GM19467 (cell line): ENCODE measurements at regions not wholly inside any gene's neighbourhood (a gene's known extent, or its start where the extent isn't known, plus 50 kb on each side); places are given as distances from the start of the nearest gene placed in this dataset.

ENCODE experiments used
- ATAC-seq: cut with Tn5 transposase; IDR thresholded peaks from one replicate; pipeline ENCODE4 v1.9.1; 2021; ENCODE audit warnings: mild to moderate bottlenecking, moderate library complexity; ENCODE audit not compliant: unreplicated experiment

DNA sequence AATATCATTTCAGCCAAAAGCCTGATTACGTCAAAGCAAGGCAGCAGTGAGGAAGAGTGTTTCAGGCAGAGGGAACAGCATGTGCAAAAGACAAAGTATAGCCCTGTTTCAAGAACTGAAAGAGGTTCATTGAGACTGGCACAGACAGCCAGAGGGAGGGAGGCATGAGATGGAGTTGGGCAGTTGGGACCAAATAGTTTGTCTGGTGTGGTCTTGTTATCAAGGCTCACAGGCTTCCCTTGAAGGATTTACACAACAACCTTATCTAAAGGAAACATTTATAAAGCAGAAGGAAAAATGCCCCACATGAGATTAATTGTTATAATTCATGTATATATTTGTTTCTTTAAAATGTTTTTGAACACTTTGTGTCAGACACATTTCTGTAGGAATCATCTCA lies 253.3 kb downstream of the DMAC1 start:
- ATAC-seq: no peak

DNA sequence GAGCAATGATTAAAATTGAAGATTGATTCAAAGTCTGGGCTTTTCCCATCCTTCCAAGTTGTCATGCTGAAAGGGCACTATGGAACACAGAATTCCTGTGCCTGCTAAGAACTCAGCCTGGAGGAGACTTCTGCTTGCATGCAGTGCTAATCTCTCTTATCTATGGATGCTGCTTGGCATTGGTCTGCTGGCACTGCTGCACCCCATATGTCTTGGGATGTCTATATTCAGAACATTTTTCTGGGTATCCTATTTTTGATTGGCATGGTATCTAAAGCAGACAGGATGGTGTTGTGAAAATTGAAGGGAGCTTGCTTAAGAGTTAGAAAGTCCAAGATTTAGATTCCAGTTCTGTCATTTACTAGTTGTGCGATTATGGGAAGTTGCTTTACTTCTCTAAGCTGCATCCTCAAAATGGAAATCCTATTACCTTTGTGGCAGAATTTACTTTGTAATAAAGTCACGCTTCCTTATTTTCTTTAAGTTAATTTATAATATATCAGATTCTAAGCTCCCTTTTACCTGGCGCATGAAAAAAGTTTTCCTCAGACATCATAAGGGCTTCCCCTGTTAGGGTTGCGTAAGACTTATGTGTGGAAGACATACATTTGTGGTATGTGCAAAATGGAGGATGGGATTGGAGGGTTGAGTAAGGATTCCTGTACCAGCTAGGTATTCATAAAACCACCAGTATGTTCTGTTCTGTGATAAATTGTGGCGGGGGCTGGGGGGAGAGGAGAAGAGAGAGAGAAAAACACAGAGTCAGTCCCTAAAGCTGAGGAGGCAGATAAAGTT lies 254.0 kb downstream of the DMAC1 start:
- ATAC-seq: no peak

- no peak for ATAC-seq
These were observed 256.9 kb downstream of the DMAC1 start for GRCh38 chr9:7542693-7543092.

- ATAC-seq: no peak
These were observed 257.5 kb downstream of the DMAC1 start for GRCh38 chr9:7542126-7542525.

DNA sequence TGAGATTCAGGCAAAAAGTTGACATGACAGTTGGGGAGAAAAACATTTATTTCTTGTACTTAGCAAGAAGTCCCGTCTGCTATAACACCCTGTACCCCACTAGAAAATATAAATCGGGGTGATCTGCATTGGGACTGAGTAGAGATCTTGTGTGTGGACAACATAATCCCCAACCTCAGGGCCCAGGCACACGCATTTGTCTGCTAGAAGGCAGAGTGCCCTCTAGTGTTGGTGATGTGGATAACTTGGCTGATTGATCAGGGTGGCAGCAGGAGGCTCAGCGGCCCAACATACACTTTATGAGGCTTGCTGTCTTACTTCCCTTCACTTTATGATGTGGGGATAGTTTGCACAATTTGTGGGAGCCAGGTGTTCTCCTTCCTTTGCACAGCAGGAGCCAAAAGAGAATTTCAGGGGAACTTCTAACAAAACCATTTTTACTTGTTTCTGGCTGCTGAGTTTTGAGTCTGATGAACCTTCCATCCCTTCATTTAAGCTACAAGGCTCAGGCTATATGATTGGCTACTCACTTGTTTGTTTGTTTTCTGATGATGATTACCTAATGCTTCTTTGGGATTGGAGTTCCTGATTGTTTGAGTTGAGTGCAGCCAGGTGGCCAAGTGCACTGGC lies 263.2 kb downstream of the DMAC1 start:
- ATAC-seq: peak; percentile 71

GRCh38 chr9:7534211-7534935 lies 265.2 kb downstream of the DMAC1 start:
- no peak for ATAC-seq

DNA sequence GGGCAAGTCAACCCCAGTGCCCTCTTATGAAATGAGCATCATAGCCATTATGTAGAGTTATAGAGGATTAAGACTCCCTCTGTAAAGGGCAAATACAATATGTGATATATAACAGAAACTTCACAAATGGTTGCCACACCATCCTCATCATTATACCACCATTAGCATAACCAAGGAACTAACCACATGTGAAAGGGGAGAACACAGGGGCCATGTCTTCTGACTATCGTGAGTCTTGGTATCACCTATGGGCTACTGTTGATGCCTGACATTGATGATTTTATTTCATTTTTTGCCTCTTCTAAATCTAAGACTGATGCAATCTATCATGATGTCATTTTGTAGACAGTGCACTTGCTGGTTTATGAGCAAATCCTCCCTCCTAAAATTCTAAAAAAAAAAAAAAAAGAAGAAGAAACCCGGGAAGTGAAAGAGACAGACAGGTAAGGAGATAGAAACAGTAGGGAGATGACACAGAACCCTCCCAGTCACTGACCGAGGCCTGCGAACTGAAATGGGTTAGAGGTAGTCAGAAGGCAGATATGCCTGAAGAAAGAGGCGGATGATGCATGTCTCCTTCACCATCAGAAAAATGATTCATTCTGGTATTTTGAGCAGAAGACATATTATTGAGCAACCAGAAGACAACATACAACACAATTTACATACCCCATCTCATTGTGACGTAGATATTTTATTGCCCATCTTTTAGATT lies 266.0 kb downstream of the DMAC1 start:
- no peak for ATAC-seq

GRCh38 chr9:7523426-7524043 lies 276.0 kb downstream of the DMAC1 start:
- ATAC-seq: no peak

GRCh38 chr9:7520396-7520795 lies 279.2 kb downstream of the DMAC1 start:
- ATAC-seq: no peak

DNA sequence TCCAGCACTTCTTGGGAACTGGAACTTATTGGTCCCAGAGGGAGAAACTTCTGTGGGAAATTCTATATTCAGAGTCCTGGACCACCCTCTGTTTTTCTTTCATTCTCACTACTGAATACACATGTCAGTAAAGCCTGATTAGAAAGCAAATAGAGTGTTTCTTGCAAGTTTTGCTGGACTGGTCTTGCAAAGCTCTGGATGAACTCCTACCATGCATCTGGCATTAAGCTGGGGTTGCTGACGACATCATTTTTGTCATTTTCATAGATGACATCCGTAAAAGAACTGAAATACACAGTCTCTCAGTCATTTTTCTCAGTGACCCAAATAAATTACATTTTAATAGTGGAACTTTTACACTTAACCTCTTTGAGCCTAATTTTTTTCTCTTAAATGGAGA lies 283.2 kb downstream of the DMAC1 start:
- no peak for ATAC-seq

DNA sequence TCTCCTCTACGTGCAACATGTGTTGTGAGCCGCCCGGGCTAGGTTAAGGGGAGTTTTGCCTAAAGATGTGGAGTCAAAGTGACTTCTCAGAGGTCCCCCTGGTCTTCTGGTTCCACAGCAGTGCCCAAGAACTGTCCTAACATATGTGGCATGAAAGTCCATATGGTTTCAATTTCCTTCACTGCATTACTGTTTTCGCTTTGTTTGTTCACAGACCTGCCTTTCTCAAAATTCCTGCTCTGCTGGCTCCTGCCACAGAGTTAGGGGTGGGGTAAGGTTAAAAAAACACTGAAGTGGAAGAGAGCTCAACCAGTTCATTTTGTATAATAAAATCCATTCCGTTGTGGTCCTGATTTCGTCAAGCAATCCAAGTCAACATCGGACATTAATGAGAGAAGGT lies 289.4 kb downstream of the DMAC1 start:
- no peak for ATAC-seq

DNA sequence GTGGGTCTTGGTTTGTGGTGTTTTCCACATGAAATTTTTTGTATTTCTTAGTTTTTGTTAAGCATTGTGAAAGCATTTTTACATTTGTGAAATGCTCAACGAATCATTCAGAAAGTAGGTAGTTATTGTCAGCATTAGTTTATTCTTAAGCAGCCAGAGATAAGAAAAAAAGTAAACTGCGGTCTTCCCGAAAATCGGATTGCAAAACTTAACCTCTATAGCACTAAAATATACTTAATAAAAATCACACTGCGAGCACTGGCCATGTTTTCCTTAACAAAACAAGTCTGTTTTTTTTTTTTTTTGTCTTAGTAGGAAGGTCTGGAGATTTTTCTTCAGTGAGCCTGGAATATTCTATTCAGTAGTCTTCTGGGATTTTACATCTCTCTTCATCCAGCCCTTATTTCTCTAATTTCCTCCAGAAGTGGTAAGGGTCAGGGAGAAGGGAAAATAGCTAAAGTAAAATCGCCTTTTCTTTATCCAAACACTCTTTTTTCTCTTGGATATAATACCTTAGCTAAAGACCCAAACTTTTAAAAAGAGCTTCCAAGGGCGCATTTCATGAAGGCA lies 289.9 kb downstream of the DMAC1 start:
- no peak for ATAC-seq

- ATAC-seq: no peak
These were observed 291.1 kb downstream of the DMAC1 start for GRCh38 chr9:7508516-7508915.

- ATAC-seq: no peak
These were observed 291.9 kb downstream of the DMAC1 start for GRCh38 chr9:7507566-7508270.

DNA sequence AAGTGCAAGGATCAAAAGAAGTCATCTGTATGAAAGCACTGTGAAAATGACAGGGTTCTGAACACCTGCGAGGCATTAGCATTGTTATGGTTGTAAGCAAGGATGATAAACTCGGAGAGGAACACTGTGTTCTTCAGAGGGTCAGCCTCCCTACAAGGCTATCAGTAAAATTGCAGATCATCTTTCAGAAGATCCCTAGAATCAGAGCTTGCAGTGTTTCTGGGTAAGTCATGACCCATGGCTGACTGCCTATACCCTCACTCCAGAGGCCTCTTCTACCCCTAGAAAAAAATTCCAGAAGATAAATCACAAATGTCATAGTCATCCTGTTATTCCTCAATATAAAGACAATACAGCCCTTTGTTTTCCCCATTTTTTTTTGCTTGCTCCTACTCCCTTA lies 292.6 kb downstream of the DMAC1 start:
- ATAC-seq: no peak

GRCh38 chr9:7500521-7500920 lies 299.1 kb downstream of the DMAC1 start:
- no peak for ATAC-seq

- ATAC-seq: no peak
These were observed 307.9 kb downstream of the DMAC1 start for GRCh38 chr9:7491641-7492040.

DNA sequence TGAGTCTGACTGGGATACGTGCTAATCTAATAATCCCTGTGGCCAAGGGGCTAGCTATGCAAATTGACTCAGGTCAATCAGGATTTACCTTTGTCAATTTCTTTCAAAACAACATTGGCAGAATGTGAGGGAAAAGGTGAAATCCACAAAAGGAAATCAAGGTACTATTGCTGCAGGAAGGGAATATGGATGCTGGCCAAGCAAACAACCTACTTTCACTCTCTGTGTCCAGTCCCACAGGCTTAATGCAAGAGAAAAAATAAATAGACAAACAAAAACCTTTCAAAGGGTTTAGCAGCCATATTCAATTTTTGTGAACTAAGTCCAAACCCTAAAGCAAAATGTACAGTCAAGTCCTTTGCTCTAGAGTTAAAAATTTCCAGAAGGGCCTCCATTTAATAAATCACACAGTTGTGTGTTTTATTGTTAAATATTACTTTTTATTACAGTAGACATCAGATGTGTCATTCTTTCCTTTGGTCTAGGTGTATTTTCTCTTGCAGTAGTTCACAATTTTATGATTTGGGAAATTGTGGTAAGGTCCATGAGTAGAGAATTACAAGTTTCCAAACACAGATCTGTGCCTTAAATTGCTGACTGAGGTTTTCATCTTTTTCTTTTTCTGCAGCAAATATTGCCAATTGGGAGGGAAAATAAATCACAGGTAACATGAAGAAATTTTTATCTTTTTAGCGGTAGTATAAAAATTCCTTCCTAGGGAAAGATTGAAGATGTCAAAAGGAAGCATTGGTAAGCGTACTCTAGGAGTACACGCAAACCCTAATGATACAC lies 309.1 kb downstream of the DMAC1 start:
- ATAC-seq: no peak

DNA sequence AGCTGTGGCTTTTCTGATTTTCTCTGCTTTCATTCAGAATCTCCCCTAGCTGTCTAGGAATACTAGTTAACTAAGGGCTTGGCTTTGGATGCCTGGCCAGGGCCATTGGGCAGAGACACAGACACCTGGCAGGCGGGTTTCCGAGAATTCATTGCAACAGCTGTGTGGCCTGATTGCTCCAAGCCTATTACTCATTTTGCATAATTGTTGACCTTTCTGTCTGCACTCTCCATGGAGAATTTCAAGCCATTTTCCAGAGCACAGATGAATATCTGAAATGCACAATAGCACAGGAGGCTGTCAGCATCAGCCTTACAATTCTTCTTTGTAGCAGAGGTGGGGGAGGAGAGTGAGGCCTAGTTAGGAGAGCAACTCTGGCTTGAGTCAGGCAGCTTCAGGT lies 310.5 kb downstream of the DMAC1 start:
- no peak for ATAC-seq
